H9 (cell line): ENCODE measurements at regions not wholly inside any gene's neighbourhood (a gene's known extent, or its start where the extent isn't known, plus 50 kb on each side); places are given as distances from the start of the nearest gene placed in this dataset.

Source experiments
- DNase-seq: peaks from one replicate; pipeline ENCODE4 v3.0.0-alpha.2; 2017
- H2AFZ ChIP-seq: one replicate; pipeline ENCODE4 v1.6.1; 2013; ENCODE audit warnings: mild to moderate bottlenecking, low read length, control low read depth, moderate library complexity
- H2AK5ac ChIP-seq: 2 replicates; pipeline ENCODE4 v1.6.1; 2013; ENCODE audit warnings: low read length, control low read depth, mixed read lengths; ENCODE audit not compliant: insufficient read length
- H2BK120ac ChIP-seq: one replicate; pipeline ENCODE4 v1.6.1; 2013; ENCODE audit warnings: low read depth, mild to moderate bottlenecking, low read length, control low read depth, inconsistent platforms; ENCODE audit not compliant: poor library complexity, severe bottlenecking
- H2BK12ac ChIP-seq: 2 replicates; pipeline ENCODE4 v1.6.1; 2013; ENCODE audit warnings: low read length, control low read depth, mixed read lengths, low read depth; ENCODE audit not compliant: insufficient read length
- H2BK15ac ChIP-seq: 2 replicates; pipeline ENCODE4 v1.6.1; 2013; ENCODE audit warnings: low read depth, low read length, control low read depth
- H2BK20ac ChIP-seq: one replicate; pipeline ENCODE4 v1.6.1; 2013; ENCODE audit warnings: low read depth, mild to moderate bottlenecking, low read length, control low read depth, inconsistent platforms; ENCODE audit not compliant: poor library complexity, severe bottlenecking
- H2BK5ac ChIP-seq: 2 replicates; pipeline ENCODE4 v1.6.1; 2013; ENCODE audit warnings: low read length, control low read depth, mixed read lengths; ENCODE audit not compliant: insufficient read length
- H3K14ac ChIP-seq: 2 replicates; pipeline ENCODE4 v1.6.1; 2013; ENCODE audit warnings: low read length, control low read depth; ENCODE audit not compliant: insufficient read depth
- H3K18ac ChIP-seq: 2 replicates; pipeline ENCODE4 v1.6.1; 2013; ENCODE audit warnings: low read depth, mild to moderate bottlenecking, mixed read lengths, low read length, control low read depth; ENCODE audit not compliant: insufficient read length
- H3K23ac ChIP-seq: 2 replicates; pipeline ENCODE4 v1.6.1; 2013; ENCODE audit warnings: low read length, control low read depth, mixed read lengths, low read depth; ENCODE audit not compliant: insufficient read length
- H3K23me2 ChIP-seq: 2 replicates; pipeline ENCODE4 v1.6.1; 2013; ENCODE audit warnings: low read depth, mild to moderate bottlenecking, mixed read lengths, low read length, control low read depth; ENCODE audit not compliant: insufficient read length, poor library complexity, severe bottlenecking
- H3K27ac ChIP-seq: 2 replicates; pipeline ENCODE4 v1.5.1; 2013; ENCODE audit warnings: low read length, control low read depth, mixed read lengths, low read depth; ENCODE audit not compliant: insufficient read length
- H3K27me3 ChIP-seq: 2 replicates; pipeline ENCODE4 v1.6.1; 2013; ENCODE audit warnings: low read length, control low read depth, inconsistent platforms; ENCODE audit not compliant: insufficient read depth
- H3K4ac ChIP-seq: 2 replicates; pipeline ENCODE4 v1.6.1; 2013; ENCODE audit warnings: low read depth, mild to moderate bottlenecking, control low read depth, inconsistent platforms, low read length, moderate library complexity
- H3K4me1 ChIP-seq: 2 replicates; pipeline ENCODE4 v1.6.1; 2013; ENCODE audit warnings: low read length, control low read depth, inconsistent platforms; ENCODE audit not compliant: insufficient read depth
- H3K4me2 ChIP-seq: 2 replicates; pipeline ENCODE4 v1.6.1; 2013; ENCODE audit warnings: low read length, control low read depth, mixed read lengths; ENCODE audit not compliant: insufficient read length, insufficient read depth
- H3K56ac ChIP-seq: 2 replicates; pipeline ENCODE4 v1.6.1; 2013; ENCODE audit warnings: low read depth, mild to moderate bottlenecking, mixed read lengths, low read length, control low read depth; ENCODE audit not compliant: insufficient read length
- H3K79me1 ChIP-seq: 2 replicates; pipeline ENCODE4 v1.6.1; 2013; ENCODE audit warnings: low read depth, mild to moderate bottlenecking, moderate library complexity, low read length, control low read depth, inconsistent platforms; ENCODE audit not compliant: insufficient read depth, poor library complexity, severe bottlenecking
- H3K79me2 ChIP-seq: 2 replicates; pipeline ENCODE4 v1.6.1; 2013; ENCODE audit warnings: low read length, control low read depth, inconsistent platforms; ENCODE audit not compliant: insufficient read depth
- H3K9ac ChIP-seq: 2 replicates; pipeline ENCODE4 v1.6.1; 2013; ENCODE audit warnings: low read length, control low read depth, mixed read lengths; ENCODE audit not compliant: insufficient read length; ENCODE audit errors: extremely low read depth
- H3K9me3 ChIP-seq: one replicate; pipeline ENCODE4 v1.6.1; 2013; ENCODE audit warnings: low read depth, low read length, inconsistent platforms; ENCODE audit not compliant: control insufficient read depth
- H3T11ph ChIP-seq: one replicate; pipeline ENCODE4 v1.6.1; 2013; ENCODE audit warnings: mild to moderate bottlenecking, low read length, control low read depth, inconsistent platforms
- H4K20me1 ChIP-seq: one replicate; pipeline ENCODE4 v1.6.1; 2013; ENCODE audit not compliant: control insufficient read depth, insufficient read length, insufficient read depth
- H4K5ac ChIP-seq: 2 replicates; pipeline ENCODE4 v1.6.1; 2013; ENCODE audit warnings: low read depth, mild to moderate bottlenecking, mixed read lengths, low read length, control low read depth; ENCODE audit not compliant: insufficient read length
- H4K8ac ChIP-seq: replicated peaks from 2 replicates; pipeline ENCODE4 v1.6.1; 2013; ENCODE audit warnings: low read length, control low read depth, mixed read lengths, low read depth; ENCODE audit not compliant: insufficient read length
- H4K91ac ChIP-seq: 2 replicates; pipeline ENCODE4 v1.6.1; 2013; ENCODE audit warnings: low read depth, mild to moderate bottlenecking, moderate library complexity, mixed read lengths, low read length, control low read depth; ENCODE audit not compliant: insufficient read length
- H3K27ac Mint-ChIP-seq, 3 experiments: 2 replicates in 2 of 3; 3 replicates in 1 of 3; pipeline ENCODE4 v1.8.0; 2020 to 2021; ENCODE audit warnings: mixed read lengths in 3 of 3, mild to moderate bottlenecking in 1 of 3, moderate library complexity in 1 of 3
- H3K27me3 Mint-ChIP-seq: 2 replicates; pipeline ENCODE4 v1.8.0; 2021; ENCODE audit warnings: low read depth, mild to moderate bottlenecking, moderate library complexity, mixed read lengths
- H3K36me3 Mint-ChIP-seq, 3 experiments: 2 replicates in 2 of 3; 3 replicates in 1 of 3; pipeline ENCODE4 v1.8.0; 2020 to 2021; ENCODE audit warnings: low read depth in 3 of 3, mixed read lengths in 3 of 3; ENCODE audit not compliant: insufficient read depth in 1 of 3
- H3K4me1 Mint-ChIP-seq, 2 experiments: 2 replicates each; pipeline ENCODE4 v1.8.0; 2020; ENCODE audit warnings: mixed read lengths in 2 of 2
- H3K4me3 Mint-ChIP-seq, 2 experiments: 2 replicates in 1 of 2; 3 replicates in 1 of 2; pipeline ENCODE4 v1.8.0; 2020 to 2021; ENCODE audit warnings: mild to moderate bottlenecking in 2 of 2, mixed read lengths in 2 of 2, moderate library complexity in 1 of 2
- H3K9me3 Mint-ChIP-seq, 2 experiments: 2 replicates in 1 of 2; 3 replicates in 1 of 2; pipeline ENCODE4 v1.8.0; 2020; ENCODE audit warnings: mild to moderate bottlenecking in 2 of 2, mixed read lengths in 2 of 2, moderate library complexity in 1 of 2
- WGBS: extraction: QIAGEN DNeasy Blood & Tissue Kit; methylation state at CpG from one replicate; pipeline ENCODE4 v1.1.7; 2013; ENCODE audit warnings: missing lambda C conversion rate, low lambda C conversion rate, mixed read lengths; ENCODE audit not compliant: insufficient read length; ENCODE audit errors: extremely low coverage; 5-methylcytosine and 5-hydroxymethylcytosine counted together
- TF ChIP-seq, protein P1 (sequence below): fragments of 200-600 bp; sonication (generic); conservative IDR thresholded peaks from 3 replicates; pipeline ENCODE4 v1.8.0; 2021; ENCODE audit warnings: antibody characterized with exemption, mild to moderate bottlenecking

DNA sequence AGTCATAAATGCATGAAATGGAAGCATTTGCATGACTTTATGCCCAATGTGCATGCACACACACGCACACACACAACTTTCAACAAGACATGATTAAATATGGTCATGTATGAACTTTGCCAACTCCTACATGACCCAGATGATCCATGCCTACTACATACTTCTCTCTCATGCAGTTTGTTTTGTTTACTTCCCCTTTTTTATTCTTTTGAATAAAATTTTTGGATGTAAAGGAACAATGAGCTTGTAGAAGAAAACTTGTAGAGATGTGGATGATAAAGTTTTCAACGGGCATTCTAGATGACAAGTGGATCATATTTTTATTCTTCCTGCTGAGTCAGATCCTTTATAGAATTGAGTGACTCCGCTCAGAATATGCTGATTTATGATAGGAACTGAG is 50.8 kb upstream of the AIG1 start:
- DNase-seq: no peak
- Histone ChIP-seq H3K4ac (no peak overlapping the region), H3K27ac (no peak overlapping the region), H2AFZ (no peak overlapping the region), H4K20me1 (no peaks in the 10 kb centered on the region), H3K4me2 (no peak overlapping the region), H3K79me1 (no peaks in the 10 kb centered on the region), H3K27me3 (no peaks in the 10 kb centered on the region), H3K9ac (no peak overlapping the region), H3K79me2 (no peaks in the 10 kb centered on the region), H4K91ac (no peak overlapping the region), H4K8ac (no peak overlapping the region), H3K23me2 (no peaks in the 10 kb centered on the region), H3K14ac (no peak overlapping the region), H3K56ac (no peak overlapping the region), H3K23ac (no peak overlapping the region), H4K5ac (no peak overlapping the region), H2BK120ac (no peak overlapping the region), H3K4me1 (no peaks in the 10 kb centered on the region), H2BK20ac (no peak overlapping the region), H2AK5ac (no peak overlapping the region), H3K18ac (no peak overlapping the region), H3K9me3 (no peaks in the 10 kb centered on the region), H2BK5ac (no peak overlapping the region), H2BK12ac (no peak overlapping the region), H3T11ph (no peak overlapping the region), H2BK15ac (no peak overlapping the region)
- Mint-ChIP-seq H3K9me3 (no peaks in the 10 kb centered on the region), H3K36me3 (no peaks in the 10 kb centered on the region), H3K27ac (no peak overlapping the region), H3K4me1 (peaks cover 0 to 4% of the 10 kb centered on the region in 2 experiments; a peak in 1 of 4 replicates), H3K27me3 (no peaks in the 10 kb centered on the region), H3K4me3 (no peak overlapping the region)
- WGBS: no CpG with 5 or more reads among the region's 3 CpGs
- TF ChIP-seq, protein P1, sequence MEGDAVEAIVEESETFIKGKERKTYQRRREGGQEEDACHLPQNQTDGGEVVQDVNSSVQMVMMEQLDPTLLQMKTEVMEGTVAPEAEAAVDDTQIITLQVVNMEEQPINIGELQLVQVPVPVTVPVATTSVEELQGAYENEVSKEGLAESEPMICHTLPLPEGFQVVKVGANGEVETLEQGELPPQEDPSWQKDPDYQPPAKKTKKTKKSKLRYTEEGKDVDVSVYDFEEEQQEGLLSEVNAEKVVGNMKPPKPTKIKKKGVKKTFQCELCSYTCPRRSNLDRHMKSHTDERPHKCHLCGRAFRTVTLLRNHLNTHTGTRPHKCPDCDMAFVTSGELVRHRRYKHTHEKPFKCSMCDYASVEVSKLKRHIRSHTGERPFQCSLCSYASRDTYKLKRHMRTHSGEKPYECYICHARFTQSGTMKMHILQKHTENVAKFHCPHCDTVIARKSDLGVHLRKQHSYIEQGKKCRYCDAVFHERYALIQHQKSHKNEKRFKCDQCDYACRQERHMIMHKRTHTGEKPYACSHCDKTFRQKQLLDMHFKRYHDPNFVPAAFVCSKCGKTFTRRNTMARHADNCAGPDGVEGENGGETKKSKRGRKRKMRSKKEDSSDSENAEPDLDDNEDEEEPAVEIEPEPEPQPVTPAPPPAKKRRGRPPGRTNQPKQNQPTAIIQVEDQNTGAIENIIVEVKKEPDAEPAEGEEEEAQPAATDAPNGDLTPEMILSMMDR: no peak
